ENCODE measurements at regions not wholly inside any gene's neighbourhood (a gene's known extent, or its start where the extent isn't known, plus 50 kb on each side); places are given as distances from the start of the nearest gene placed in this dataset.

DNA sequence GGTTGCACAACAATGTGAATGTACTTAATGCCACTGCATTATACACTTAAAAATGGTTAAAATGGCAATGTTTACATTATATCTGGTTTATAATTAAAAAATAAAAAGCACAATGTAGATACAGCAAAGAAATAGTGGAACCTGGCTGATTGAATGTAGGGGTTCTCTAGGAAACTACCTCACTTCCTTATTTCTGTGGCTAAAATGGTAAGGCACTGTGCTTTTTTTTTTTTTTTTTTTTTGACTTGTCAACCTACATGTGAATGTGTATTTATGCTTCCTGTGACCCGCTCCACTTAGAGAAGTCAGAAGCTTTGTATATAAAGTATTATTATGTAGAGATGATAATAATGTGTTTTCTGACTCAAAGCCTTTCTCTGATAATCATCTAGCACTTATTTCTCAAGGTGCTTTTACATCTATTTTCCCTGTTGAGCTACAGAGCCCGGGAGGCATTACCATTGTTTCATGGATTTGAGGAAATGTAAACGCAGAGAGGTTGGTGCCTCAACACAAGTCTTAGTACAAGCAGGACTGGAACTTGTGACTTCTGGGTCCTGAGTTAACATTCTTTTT lies 55.0 kb downstream of the SOX4 start:
- no peak for DNase-seq

DNA sequence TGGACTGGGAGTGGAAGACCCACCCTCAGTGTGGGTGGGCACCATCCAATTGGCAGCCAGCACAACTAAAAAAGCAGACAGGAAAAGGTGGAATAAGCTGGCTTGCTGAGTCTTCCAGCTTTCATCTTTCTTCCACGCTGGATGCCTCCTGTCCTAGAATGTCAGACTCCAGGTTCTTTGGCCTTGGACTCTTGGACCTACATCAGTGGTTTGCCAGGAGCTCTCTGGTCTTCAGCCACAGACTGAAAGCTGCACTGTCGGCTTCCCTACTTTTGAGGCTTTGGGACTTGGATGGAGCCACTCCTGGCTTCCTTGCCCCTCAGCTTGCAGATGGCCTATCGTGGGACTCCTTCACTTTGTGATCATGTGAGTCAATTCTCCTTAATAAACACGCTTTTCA lies 59.8 kb downstream of the SOX4 start:
- no peak for DNase-seq

DNA sequence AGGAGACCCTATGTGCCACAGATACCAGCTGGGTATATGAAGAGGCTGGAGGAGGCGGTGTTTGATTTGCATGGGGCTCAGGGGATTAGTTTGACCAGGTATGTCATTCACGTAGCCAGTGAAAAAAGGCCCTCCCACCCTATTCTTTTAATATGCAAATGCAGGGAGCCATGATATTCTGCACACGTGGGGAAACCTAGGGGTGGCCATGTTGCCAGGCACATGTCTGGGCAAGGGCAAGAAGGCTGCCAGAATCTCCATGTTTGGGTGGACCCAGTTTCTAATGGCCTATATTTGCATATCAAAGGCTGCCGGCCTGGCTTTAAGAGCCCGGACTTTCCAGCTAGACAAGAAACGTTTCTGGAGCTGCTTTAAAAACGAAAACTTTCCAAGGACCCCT lies 60.4 kb downstream of the SOX4 start:
- DNase-seq, result no peak

DNA sequence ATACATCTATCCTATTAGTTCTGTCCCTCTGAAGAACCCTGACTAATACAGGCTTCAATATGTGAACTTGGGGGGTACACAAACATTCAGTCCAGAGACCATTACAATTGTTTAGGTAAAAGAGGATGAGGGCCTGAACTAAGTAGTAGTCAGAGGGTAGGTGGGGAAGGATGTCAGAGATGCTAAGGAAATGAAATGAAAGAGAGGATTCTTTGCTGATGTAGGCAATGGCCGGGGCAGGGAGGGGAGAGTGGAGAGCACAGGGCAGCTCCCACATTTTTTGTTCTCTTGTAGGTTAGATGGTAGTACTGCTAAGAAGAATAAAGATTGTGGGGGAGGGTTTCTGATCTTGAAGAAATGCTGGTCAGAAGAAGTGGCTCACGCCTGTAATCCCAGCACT lies 60.8 kb downstream of the SOX4 start:
- no peak for DNase-seq

DNA sequence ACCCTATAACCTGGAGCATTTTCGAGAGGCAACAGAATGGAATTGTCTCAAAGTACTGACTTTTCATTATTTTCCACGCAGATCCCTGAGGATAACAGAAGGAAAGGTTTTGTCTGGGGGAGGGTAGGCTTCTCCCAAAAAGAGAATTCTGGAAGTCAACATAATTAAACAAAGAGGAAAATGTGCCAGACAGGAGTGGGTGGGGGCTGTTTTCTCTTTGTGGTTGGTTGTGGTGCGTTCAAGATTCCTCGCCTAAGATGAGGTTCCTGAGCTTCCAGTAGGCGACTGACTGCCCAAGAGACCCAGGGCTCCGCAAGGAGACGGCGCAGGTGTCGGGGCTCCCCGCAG lies 70.4 kb downstream of the SOX4 start:
- no peak for DNase-seq

DNA sequence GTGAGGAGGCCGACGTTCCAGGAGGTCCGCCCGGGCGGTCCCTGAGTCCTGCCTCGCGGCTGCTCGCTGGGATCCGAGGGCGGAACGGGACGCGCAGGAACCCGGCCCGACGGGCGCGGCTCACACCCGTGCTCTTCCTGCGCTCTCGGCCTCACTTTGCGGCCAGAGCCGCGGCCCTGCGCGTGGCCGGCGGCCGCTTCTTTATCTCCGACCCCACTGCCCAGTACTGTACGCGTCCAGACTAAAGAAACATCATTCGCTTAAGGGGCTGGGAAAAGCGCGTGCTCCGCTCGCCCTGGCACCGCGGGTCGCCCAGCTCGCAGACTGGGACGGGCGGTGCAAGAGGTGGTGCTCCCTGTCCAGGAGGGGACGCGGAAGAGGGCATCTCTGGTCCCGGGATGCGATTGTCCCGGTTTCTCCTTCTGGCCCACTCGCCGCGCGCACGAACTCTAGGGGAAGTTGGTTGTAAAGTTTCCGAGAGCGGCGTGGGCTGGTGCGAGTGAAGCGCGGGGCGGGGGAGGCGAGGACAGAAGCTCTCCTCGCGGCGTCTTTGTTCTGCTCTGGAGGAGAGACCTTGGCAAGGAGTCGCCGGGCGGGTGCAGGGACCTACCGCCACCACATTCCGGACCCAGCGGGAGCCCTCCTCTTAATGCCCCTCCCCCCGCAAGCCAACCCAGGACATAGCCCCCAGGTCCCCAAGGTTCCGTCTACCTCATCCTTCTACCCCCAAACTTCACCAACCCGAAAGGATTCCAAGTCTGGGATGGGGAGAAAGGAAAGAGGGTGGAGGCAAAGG lies 71.0 kb downstream of the SOX4 start:
- DNase-seq, result no peak

DNA sequence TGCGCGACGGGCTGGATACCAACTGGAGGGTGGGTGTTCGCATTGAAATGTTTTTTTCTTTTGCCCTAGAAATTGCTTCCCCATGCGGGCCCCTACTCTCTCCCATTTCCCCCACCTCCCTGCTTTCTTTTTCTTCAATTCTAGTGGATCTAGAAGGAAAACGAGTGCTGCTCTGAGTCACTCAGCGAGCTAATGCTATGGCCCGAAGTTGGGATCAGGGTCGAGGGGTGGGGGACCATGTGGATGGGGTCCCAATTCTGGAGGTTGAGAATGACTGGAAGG lies 71.5 kb downstream of the SOX4 start:
- DNase-seq, result no peak

DNA sequence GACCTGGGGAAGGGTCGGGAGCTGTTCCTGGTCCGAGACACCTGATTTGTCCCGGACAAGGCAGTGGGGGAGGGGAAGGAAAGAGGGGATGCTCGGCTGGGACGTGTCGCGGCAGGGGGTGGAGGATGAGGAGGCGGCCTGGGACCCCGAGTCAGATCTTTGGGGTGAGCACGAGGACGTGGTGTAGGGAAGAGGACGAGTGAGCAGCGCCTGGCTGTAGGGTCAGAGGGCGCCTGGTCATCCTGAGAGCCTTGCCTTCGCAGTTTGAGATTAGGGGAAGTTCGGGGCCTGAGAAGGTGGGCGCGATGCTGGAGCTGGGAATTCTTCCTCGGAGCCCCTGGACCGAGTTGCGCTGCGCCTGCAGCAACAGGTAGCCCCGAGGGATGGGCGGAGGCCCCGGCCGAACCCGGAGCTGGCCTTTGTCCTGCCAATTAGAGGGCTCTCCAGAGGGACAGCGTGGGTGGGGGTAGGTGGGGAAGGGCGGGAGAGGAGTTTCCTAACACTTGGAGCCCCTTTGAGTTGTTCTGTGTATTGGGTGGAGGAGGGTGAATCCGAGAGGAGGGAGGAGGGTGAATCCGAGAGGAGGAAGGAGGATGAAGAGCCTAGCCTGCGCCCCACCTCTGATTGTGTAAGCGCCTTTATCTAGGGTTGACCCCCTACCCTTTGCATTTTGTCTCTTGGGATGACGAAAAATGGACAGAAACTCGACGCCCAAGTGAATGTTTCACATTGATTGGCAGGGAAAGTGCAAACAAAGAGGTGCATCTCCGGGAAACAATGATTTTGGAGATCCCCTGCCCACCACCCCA lies 72.0 kb downstream of the SOX4 start:
- no peak for DNase-seq

DNA sequence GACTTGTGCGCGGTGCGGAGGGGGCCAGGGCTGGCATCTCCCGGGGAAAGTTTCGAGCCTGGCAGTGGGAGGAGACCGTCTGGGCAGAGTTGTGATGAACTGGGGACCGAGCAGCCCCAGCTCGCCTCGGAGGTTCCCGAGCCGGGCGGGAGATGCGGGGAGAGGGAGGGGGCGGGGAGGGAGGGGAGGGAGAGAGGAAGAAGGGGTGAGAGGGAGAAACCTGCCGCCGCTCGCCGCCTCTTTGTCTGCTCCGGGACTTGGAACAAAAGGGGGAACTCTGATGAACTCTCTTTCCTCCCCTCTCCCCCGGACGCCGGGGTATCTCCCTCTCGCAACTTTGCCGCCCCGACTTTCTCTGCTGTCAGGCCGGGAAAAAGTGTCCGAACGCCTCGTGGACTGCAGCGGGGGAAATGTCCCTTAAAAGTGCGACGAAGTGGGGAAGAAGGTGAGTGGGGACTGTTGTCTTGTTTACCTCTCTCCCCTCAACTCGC lies 72.7 kb downstream of the SOX4 start:
- no peak for DNase-seq

DNA sequence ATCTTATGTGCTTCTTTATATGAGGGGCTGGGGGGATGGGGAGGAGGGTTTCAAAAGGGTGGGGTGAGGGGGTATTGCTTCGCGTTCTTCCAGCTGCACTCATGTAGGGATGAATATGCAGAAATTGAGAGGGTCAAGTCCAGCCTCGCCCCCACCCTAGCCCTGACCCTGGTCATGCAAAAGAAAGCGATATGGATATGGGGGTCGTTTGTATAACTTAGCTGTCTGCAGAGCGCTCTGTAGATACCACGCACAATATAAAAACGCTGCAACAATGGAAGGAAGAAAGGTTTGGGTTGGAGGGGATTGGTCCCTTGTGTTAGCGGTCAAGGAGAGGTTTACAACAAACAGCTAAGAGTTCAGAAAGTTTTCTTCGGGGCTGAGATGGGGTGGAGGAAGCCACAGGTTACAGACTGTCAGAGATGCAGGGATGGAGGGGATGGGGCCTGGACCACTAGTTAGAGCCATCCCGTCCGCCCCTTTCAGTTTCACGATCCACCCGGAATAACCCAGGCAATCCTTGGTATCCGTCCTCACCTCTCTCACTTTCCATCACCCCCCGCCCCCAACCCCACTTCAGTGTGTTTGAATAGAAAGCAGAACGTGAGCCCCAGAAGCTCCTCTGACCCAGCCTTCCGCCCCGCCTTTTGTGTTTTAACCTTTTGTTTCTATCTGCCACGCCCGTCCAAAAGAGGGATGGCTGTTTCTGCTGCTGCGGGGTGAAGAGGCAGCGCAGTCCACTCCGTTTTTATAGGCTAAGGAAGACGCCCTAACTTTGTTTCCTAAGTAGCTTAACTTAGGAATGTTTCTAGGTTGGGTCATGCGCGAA lies 73.5 kb downstream of the SOX4 start:
- no peak for DNase-seq

DNA sequence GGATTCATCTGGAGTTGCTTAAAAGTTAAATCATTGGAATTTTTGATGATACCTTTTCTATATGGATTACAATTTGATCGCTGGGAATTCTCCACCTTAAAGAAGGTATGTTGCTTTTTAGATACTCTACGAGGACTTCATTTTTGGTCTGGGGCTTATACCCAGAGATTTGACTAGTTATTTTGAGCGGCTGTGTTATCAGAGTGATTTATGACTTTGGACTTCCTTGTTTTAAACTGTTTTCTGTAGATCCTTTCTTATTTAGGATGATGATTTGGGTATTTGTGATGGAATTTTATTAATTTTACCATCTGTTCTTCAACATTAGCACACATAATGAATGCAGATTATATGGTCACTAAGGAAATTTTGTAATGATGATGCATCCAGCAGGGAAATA lies 75.2 kb downstream of the SOX4 start:
- DNase-seq, result no peak

DNA sequence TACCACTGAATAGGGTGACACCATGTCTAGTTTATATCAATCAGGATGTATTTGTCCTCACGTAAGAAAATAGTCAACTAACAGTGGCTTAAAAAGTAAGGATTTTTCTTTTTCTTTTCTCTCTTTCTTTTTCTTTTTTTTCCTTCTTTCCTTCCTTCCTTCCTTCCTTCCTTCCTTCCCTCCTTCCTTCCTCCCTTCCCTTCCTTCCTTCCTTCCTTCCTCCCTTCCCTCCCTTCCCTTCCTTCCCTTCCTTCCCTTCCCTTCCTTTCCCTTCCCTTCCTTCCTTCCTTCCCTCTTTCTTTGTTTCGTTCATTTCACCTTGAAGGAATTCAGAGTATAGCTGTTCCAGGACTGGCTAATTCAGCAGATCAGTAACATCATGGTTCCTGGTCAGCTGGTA lies 83.2 kb downstream of the SOX4 start:
- no peak for DNase-seq

DNA sequence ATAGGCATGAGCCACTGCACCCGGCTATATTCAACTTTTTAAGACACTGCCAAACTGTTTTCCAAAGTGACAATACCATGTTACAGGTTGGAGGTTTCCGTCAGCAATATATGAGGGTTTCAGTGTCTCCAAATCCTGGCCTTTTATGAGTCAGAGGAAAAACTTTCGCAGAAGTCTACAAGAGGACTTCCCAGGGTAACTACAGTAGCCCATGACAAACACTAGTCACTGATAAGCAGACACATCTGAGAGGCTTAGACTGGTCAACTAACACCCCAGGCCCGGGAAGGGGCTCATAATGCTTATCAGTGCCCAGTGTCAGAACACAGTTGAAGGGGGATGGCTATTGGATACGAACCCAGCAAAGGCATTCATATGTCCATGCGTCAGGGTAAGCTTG lies 85.4 kb downstream of the SOX4 start:
- no peak for DNase-seq

DNA sequence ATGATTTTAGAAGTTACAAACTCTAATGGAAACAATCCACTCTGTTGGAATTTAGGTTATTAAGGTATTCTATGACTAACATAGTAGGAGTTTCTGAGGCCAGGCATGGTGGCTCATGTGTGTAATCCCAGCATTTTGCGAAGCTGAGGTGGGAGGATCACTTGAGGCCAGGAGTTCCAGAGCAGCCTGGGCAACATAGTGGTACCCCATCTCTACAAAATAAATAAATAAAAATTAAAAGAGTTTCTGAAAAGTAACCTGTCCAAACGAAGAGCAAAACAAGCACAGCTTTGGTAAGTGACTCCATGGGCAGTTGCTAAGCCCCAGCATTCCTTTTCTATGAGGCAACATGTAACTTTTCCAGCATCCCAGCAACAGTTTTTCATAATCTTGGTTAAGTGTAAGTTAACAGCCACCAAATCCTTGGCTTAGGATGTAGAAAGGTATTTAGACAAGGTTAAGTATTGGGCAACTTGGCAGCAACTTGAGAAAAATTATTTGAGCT lies 86.3 kb downstream of the SOX4 start:
- DNase-seq, result no peak

DNA sequence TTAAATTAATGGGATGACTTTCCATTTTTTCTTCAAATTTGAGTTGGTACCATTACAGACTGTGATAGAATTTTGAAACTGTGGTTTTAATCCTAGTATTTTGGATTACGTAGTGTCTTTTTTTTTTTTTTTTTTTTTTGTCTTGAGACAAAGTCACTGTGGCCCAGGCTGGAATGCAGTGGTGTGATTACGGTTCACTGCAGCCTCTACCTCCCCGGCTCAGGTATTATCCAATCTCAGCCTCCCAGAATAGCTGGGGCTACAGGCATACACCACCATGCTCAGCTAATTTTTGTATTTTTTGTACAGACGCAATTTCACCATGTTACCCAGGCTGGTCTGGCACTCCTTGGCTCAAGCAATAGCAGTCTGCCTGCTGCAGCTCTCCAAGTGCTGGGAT lies 87.1 kb downstream of the SOX4 start:
- DNase-seq, result no peak

DNA sequence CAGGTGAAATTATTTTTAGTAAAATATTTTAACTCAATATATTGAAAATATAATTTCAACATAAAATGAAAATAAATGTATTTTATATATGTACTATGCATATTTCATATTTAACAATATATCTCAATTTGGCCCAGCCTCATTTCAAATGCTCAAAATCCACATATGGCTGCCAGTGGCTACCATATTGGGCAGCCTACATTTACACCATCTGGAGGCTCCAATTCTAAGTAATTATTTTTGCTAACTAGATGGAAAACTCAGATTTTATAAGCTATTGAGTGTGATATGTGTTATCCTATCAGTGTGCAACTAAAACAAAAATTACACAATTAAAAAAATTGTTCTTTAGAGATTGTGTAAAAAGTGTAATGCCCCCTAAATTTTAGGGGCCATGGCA lies 96.9 kb downstream of the SOX4 start:
- no peak for DNase-seq

DNA sequence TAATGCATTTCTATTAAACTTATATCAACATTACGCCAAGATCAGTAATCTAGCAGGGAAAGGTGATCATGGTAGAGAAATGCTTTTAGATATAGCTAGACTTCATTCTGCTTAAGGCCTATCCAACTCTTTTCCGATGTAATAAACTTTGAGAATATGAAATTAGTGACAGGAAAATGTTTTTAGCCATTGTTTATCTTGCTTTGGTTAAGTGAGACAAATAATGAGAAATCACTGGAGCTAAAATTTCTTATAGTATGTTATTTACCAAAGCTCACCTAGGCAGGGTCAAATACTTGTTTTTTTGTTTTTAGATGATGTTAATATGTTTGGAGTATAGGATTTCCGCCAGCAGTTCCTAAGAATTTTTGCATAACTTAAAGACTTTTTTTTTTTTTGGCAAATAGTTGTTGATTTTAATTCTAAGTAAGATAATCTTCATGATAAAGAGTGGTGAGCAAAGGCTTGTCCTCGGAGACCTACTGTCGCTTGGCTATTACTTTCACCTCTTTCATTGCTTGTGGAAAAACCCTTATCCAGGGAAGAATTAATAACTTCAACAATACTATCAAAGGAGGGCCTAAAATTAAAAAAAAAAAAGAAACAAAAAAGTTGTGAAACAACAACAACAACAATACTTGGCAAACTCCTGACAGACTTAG lies 98.3 kb downstream of the SOX4 start:
- no peak for DNase-seq

DNA sequence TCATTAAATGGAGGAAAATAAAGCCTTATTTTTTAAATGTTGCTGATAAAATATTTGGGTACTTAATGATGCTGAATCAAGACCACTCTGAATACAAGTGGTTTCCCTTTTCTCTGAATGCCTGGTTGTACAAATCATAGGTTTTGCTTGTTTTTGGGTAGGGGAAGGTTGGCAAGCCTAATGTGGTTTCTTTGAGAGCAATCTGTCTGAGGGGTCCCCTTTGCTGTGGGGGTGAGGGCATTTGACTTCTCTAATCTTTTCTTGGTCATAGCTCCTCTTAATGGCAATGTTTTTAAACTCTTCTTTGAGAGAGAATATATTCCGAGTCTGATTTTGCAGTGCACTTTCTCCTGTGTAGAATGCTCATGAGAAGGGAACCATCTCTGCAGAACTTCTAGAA lies 99.2 kb downstream of the SOX4 start:
- DNase-seq, result no peak

DNA sequence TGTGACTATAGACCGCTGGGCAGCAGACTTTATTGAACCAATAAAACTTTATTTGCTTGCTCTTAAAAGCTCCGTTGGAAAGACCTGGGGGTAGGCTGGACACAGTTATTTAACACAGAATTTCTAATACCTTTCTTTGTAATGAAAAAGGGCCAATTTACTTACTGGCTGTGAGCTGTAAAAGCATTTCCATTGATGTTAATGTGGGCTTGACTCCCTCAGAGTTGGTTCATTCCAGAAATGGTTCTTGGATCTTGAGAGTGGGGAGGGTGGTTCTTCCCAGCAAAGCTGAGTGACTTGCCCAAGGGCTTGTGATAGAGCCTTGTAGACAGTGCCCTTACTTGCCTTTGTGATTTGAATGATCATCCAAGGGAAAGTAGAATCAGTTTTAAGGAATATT lies 100.6 kb downstream of the SOX4 start:
- DNase-seq, result no peak

DNA sequence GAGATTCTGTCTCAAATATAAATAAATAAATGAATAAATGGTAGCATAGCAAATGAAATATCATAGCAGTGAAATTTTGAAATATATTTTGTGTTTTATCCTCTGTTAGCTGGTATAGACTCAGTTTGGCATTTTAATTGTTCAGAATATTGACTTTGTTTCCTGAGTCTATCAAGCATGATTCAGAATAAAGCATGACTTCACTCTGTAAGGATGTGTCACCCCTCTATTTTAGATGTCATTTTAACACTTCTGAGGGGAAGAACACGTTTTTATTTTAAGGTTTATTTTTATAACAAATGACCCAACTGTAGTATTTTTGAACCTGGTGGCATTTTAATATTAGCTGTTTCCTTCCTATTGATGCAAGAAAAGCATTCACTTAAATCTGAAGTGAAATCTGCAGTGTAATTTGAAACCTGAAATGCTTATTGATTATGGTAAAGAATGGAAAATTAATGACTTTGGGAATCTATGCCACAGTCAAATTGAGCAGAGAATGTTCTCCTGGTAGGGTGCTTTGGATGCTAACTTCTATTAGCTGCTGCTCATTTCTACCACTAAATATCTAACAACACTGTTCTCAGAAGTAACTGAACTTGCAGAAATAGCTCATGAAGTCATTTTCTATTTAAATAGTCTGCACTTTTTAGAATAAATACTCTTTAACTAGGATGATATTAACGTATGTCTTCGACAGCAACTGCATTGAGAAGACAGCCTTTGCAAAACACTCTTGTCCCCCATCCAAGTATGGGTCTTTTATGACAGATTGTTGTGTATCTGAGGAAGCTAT lies 114.2 kb downstream of the SOX4 start:
- no peak for DNase-seq

DNA sequence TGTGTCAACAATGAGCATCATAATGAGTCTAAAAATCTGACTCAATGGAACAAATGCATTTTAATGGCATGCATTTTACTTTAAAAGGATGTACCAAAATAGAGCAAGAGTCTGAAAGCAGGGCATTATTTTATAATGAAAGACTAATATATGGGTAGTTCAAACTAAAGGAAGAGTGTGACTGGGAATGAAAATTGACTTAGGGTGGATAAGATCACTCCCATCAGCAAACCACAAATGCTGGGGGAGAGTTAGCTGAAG lies 114.7 kb downstream of the SOX4 start:
- DNase-seq, result no peak

DNA sequence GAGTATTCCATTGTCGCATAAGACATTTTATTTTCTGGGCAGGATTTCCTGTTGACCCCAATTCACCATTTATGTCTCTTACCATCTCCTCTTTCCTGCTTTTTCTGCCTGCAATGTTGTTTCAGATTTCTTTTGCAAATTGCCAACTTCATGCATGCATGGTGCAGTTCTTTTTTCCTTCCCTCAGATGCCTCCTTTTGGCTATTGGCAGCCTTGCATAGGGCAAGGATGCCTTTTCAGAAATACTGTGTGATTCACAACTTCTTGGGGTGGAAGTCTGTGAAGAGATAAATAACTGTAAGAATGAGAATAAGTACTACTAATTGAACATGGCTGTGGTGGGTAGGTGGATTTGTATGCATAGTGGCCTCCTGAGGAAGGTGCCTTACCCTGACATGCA lies 116.7 kb downstream of the SOX4 start:
- no peak for DNase-seq

Data from hippocampal formation (tissue), 2 donors.